RCC 7860 (cell line): ENCODE measurements at regions not wholly inside any gene's neighbourhood (a gene's known extent, or its start where the extent isn't known, plus 50 kb on each side); places are given as distances from the start of the nearest gene placed in this dataset.
"Not testable (repeated sequence)": the region's sequence is repeated elsewhere in the genome, so short reads cannot be mapped to it uniquely, and the experiment has no call there.

Source experiments
- DNase-seq: peaks from one replicate; pipeline ENCODE4 v3.0.0-alpha.2; 2015; ENCODE audit warnings: low spot score
- FAIRE-seq: peaks from 2 replicates; lab custom pipeline; 2012; peaks lifted over from hg19 to GRCh38; lab: Jason Lieb, UNC

- DNase-seq, result no peak
- FAIRE-seq, result no peak
These were observed 232.4 kb downstream of the SEC16B start for GRCh38 chr1:177737456-177737855.

GRCh38 chr1:177732178-177732577, 237.7 kb downstream of the SEC16B start:
- no peak for FAIRE-seq
- DNase-seq, result no peak

- FAIRE-seq (no peak), DNase-seq (no peak)
These were observed 240.2 kb downstream of the SEC16B start for GRCh38 chr1:177729646-177730045.

- no peak for DNase-seq
- FAIRE-seq, result no peak
These were observed 246.3 kb downstream of the SEC16B start for GRCh38 chr1:177723533-177723932.

- FAIRE-seq, result no peak
- DNase-seq, result no peak
These were observed 258.9 kb downstream of the SEC16B start for GRCh38 chr1:177710696-177711620.

- DNase-seq (no peak), FAIRE-seq (no peak)
These were observed 261.5 kb downstream of the SEC16B start for GRCh38 chr1:177708406-177708805.

GRCh38 chr1:177706977-177707376, 262.9 kb downstream of the SEC16B start:
- no peak for FAIRE-seq
- no peak for DNase-seq

- FAIRE-seq, result no peak
- no peak for DNase-seq
These were observed 264.0 kb downstream of the SEC16B start for GRCh38 chr1:177705839-177706238.

GRCh38 chr1:177703888-177704446, 265.9 kb downstream of the SEC16B start:
- FAIRE-seq, result no peak
- DNase-seq, result no peak

GRCh38 chr1:177701654-177702353, 268.1 kb downstream of the SEC16B start:
- no peak for FAIRE-seq
- no peak for DNase-seq

- no peak for DNase-seq
- no peak for FAIRE-seq
These were observed 269.0 kb downstream of the SEC16B start for GRCh38 chr1:177700856-177701255.

- no peak for DNase-seq
- FAIRE-seq, result no peak
These were observed 278.9 kb downstream of the SEC16B start for GRCh38 chr1:177690996-177691395.

- no peak for DNase-seq
- FAIRE-seq, result no peak
These were observed 282.3 kb downstream of the SEC16B start for GRCh38 chr1:177687544-177687943.

GRCh38 chr1:177686933-177687332, 282.9 kb downstream of the SEC16B start:
- DNase-seq (no peak), FAIRE-seq (no peak)

- DNase-seq (no peak), FAIRE-seq (no peak)
These were observed 300.7 kb downstream of the SEC16B start for GRCh38 chr1:177669161-177669560.

- DNase-seq, result no peak
- FAIRE-seq, result no peak
These were observed 303.9 kb downstream of the SEC16B start for GRCh38 chr1:177665935-177666334.

- not testable (repeated sequence) for FAIRE-seq, DNase-seq
These were observed 305.1 kb downstream of the SEC16B start for GRCh38 chr1:177664742-177665141.

GRCh38 chr1:177660188-177660587, 309.7 kb downstream of the SEC16B start:
- no peak for FAIRE-seq
- no peak for DNase-seq

GRCh38 chr1:177659281-177659680, 310.6 kb downstream of the SEC16B start:
- DNase-seq (no peak), FAIRE-seq (no peak)

GRCh38 chr1:177656598-177656997, 313.3 kb downstream of the SEC16B start:
- no peak for DNase-seq
- FAIRE-seq, result no peak

- FAIRE-seq (no peak), DNase-seq (no peak)
These were observed 318.9 kb downstream of the SEC16B start for GRCh38 chr1:177650947-177651346.
